ENCODE measurements at regions not wholly inside any gene's neighbourhood (a gene's known extent, or its start where the extent isn't known, plus 50 kb on each side); places are given as distances from the start of the nearest gene placed in this dataset.

- DNase-seq, result no peak
Measured at GRCh38 chr2:16411788-16412187, 253.8 kb downstream of the CYRIA start.

DNA sequence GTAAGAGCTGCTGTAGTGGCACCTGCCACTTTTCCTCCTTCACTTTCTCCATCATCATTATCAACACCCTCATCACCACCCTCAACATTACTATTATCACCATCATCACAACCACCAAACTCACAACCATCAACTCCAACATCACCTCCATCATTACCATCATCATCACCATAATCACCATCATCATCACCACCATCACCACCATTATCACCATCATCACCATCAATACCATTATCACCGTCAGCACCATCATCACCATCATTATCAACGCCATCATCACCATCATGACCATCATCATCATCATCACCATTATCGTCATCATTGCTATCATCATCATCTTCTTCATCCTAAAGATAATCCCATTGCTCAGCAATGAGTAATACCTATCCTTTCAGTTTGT lies 255.8 kb downstream of the CYRIA start:
- DNase-seq, result no peak

- DNase-seq, result no peak
Measured at GRCh38 chr2:16409006-16409390, 256.6 kb downstream of the CYRIA start.

DNA sequence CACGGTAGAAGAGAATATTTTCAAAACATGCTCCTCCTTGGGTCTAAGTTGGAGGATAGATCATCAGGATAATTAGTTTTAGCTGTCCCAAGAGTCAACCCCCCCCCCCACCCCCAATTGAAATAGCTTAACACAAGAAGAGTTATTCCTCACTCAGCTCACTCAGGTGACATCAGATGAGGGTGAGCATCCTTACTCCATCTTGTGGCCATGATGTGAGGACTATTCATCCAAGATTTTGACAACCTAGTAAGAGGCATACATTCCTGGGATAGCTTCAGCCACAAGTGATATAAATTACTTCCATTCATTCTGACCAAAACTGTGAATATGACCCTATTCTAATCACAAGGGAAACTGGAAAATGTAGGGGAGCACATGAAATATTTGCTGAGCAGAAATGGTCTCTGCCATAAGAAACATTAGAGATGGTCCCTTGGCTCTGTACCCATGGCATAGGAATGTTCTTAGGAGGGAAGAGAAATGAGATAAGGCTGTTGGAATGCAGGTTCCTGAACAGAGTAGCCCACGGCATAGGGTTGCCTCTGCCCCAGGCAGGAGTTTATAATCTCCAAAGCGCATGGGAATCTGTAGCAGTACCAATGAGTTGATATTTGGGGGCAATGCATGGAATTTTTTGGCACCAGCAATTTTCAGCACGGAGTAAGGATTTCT lies 257.2 kb downstream of the CYRIA start:
- DNase-seq, result no peak

DNA sequence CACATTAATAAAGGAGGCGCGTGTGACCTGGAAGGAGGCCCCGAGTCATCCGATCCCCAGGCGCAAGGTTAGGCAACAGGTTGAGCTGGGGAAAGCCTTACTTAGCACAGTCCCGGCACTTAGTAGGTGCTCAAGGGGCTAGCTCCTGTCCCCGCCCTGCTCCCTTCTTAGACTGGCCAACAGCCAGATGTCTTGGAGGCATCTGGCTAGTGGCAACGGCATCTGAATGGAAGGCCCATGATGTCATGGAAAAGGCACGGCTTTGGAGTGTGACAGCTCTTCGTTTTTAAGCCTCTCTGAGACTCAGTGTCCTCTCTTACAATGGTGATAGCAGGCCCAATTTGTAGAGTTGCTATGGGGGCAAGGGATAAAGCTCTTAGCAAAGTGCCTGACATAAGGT lies 258.3 kb downstream of the CYRIA start:
- DNase-seq, result no peak

GRCh38 chr2:16406496-16407289 lies 258.9 kb downstream of the CYRIA start:
- no peak for DNase-seq

- no peak for DNase-seq
Measured at GRCh38 chr2:16405551-16405950, 260.1 kb downstream of the CYRIA start.

GRCh38 chr2:16404551-16405300 lies 260.9 kb downstream of the CYRIA start:
- DNase-seq, result no peak

- no peak for DNase-seq
Measured at GRCh38 chr2:16404146-16404545, 261.5 kb downstream of the CYRIA start.

GRCh38 chr2:16402891-16403290 lies 262.7 kb downstream of the CYRIA start:
- no peak for DNase-seq

GRCh38 chr2:16401761-16402300 lies 263.8 kb downstream of the CYRIA start:
- DNase-seq, result no peak

GRCh38 chr2:16400127-16400623 lies 265.5 kb downstream of the CYRIA start:
- no peak for DNase-seq

GRCh38 chr2:16398486-16399043 lies 267.1 kb downstream of the CYRIA start:
- DNase-seq, result no peak

DNA sequence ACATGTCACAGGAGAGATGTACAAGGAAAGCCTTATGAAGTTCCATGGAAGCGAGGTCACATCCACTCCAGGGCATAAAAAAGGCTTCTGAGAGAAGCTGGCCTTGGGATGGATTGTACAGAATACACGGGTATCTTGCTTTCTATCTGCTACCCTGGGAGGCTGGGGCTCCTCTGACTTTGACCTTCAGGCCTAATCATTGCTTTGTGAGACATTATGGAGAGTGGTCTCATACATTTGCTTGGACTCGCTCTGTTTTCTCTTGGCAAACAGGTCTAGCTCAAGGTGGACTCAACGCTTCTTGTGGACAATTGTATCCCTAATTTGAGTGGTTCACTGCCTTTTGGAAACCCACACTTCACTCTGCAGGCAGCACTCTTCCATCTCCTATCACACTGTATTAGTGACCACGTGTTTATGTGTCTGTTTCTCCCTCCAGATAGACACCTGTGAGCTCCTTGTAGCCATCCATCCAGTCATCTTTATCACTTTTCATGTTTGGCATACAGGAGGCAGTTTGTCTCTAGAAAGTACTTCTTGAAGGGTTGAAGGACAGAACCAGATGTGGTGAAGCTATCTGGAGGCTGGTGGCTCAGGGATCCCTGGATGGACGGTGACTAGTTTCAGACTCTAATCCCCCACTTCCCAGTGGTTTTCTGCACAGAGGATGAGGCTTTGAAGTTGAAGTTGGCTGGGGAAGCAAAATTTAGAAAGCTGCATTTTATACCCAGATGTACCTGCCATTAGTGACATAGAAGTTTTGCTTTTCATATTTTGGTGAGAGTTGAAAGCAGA lies 267.8 kb downstream of the CYRIA start:
- DNase-seq, result no peak

DNA sequence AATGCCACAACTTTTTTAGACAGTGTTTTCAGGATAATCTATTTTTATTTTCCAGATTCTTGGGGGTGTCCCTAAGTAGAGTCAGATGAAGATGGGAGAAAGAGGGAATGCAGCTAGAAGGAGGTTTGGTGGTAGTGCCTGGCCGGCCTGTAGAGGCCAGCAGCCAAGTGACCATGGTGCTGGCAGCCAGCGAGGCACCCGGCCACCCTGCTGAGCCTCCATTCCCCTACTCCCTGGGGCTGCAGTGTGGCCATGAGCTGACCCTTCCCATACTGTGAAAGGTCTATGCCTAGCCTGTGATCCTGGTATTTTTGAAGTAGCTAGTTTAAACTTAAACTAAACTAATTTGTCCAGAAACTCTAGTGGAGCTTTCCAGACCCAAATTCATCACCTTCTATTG lies 268.6 kb downstream of the CYRIA start:
- no peak for DNase-seq

DNA sequence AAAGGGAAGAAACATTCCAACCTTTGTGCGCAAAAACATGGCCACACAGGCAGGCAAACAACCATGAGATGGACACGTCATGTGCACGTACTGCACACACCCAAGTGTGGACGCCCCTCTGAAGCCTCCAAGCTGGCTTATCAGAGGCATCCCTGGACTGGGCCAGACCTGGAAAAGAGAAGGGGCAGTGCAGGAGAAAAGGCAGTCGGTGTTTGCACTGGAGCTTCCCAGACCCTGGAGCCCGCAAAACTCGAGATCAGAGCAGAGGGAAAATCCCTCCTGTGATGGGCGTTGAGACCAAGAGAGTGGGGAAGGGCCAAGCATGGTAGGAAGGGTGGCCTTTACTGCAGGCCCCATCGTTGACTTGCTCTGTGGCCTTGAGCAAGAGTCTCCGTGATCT lies 269.5 kb downstream of the CYRIA start:
- no peak for DNase-seq

GRCh38 chr2:16395601-16396000 lies 270.0 kb downstream of the CYRIA start:
- no peak for DNase-seq

GRCh38 chr2:16394986-16395550 lies 270.6 kb downstream of the CYRIA start:
- DNase-seq, result no peak

- DNase-seq, result peak; percentile 39
Measured at GRCh38 chr2:16394072-16394985, 271.3 kb downstream of the CYRIA start.
